ENCODE measurements at regions not wholly inside any gene's neighbourhood (a gene's known extent, or its start where the extent isn't known, plus 50 kb on each side); places are given as distances from the start of the nearest gene placed in this dataset.

DNA sequence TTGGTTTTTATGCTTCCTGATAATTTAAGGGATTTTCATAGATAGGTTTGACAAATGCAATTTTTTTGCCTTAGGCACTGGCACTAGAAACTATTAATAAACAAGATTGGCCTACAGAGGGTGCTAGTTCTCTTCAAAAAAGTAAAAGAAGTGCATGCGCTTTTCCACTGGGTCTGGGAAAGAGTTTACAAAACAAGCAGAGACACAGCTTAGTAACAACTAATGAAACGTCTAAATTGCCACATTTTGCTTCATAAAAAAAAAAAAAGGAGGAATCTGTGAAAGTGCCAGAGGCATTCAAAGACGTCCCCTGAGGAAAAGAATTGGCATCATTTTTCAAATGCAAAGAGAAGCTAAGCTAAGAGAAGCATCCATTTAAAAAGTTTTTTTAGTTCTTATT is 58.3 kb upstream of the EEA1 start:
- Mint-ChIP-seq H3K4me1 (peaks cover 23% of the 10 kb centered on the region), H3K9me3 (peaks cover 21% of the 10 kb centered on the region), H3K36me3 (ENCODE audit: low read depth) (peaks cover 5% of the 10 kb centered on the region), H3K4me3 (no peak overlapping the region), H3K27me3 (ENCODE audit: low read depth, poor library complexity) (no peaks in the 10 kb centered on the region), H3K27ac (peak overlapping the region; percentile 70)
- peak; percentile 18 for DNase-seq
- TF ChIP-seq, protein P1, sequence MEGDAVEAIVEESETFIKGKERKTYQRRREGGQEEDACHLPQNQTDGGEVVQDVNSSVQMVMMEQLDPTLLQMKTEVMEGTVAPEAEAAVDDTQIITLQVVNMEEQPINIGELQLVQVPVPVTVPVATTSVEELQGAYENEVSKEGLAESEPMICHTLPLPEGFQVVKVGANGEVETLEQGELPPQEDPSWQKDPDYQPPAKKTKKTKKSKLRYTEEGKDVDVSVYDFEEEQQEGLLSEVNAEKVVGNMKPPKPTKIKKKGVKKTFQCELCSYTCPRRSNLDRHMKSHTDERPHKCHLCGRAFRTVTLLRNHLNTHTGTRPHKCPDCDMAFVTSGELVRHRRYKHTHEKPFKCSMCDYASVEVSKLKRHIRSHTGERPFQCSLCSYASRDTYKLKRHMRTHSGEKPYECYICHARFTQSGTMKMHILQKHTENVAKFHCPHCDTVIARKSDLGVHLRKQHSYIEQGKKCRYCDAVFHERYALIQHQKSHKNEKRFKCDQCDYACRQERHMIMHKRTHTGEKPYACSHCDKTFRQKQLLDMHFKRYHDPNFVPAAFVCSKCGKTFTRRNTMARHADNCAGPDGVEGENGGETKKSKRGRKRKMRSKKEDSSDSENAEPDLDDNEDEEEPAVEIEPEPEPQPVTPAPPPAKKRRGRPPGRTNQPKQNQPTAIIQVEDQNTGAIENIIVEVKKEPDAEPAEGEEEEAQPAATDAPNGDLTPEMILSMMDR (IDR thresholded peaks at IDR 0.05): peak; percentile 61

DNA sequence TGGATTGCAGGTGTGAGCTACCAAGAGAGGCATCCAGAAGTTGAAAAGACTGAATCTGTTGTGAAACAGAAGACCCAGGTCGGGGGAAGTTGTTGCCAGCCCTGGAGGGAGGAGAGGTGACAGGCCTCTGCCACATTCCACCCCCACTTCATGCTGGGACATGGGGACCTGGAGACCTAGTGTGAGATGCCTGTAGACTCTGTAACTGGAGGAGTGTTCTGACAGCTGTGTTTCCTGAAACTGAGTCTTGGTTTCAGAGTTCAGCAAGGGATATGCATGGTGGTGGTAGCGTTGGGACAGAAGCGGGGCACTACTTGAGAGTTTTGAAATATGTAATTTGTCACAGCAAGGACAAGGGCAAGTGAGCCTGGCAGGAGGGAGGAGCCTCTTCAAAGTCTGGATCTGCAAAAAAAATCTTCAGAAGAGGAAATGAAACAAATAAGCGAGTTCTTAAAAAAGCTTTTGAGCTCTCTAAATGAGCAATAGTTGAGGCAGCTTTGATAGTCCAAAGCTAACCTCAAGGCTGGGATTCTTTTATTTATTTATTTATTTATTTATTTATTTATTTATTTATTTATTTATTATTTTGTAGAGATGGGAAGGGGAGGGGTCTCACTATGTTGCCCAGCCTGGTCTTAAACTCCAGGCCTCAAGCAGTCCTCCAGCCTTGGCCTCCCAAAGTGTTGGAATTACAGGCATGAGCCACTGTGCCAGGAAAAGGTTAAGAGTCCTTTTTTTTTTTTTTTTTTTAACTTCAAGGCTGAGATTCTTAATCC is 58.9 kb upstream of the EEA1 start:
- Mint-ChIP-seq H3K4me1 (peaks cover 23% of the 10 kb centered on the region), H3K27ac (peak overlapping the region; percentile 70), H3K9me3 (peaks cover 15% of the 10 kb centered on the region), H3K4me3 (peak overlapping the region; percentile 9), H3K36me3 (ENCODE audit: low read depth) (peaks cover under 1% of the 10 kb centered on the region), H3K27me3 (ENCODE audit: low read depth, poor library complexity) (no peaks in the 10 kb centered on the region)
- no peak for DNase-seq
- TF ChIP-seq, protein P1 (IDR thresholded peaks at IDR 0.05): no peak

DNA sequence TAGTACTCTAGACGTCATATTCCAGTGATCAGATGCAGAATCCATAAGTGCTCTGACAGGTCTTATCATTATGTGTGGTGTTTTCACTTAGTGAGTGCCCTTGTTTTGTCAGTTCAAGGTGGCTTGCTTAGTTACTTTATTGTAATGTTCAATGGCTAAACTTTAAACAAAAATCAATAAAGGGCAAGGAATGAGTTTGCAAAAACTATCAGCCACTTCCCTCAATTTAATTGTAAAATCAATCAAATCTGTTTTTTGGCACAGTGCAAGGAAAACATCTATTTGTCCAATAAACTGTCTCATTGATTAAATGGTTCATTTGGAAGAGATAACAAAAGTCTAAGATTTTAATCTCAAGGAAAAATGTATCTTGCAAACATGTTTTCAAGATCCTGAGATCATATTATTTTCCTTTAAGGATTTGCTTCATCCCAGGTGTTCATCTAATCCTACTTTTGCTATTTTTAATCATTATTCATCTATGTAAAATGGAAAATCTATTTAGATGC is 59.6 kb upstream of the EEA1 start:
- no peak for DNase-seq
- Mint-ChIP-seq H3K36me3 (ENCODE audit: low read depth) (peaks cover 5% of the 10 kb centered on the region), H3K27ac (no peak overlapping the region), H3K9me3 (peaks cover 17% of the 10 kb centered on the region), H3K4me1 (peaks cover 23% of the 10 kb centered on the region), H3K27me3 (ENCODE audit: low read depth, poor library complexity) (no peaks in the 10 kb centered on the region), H3K4me3 (no peak overlapping the region)
- TF ChIP-seq, protein P1 (IDR thresholded peaks at IDR 0.05): no peak

DNA sequence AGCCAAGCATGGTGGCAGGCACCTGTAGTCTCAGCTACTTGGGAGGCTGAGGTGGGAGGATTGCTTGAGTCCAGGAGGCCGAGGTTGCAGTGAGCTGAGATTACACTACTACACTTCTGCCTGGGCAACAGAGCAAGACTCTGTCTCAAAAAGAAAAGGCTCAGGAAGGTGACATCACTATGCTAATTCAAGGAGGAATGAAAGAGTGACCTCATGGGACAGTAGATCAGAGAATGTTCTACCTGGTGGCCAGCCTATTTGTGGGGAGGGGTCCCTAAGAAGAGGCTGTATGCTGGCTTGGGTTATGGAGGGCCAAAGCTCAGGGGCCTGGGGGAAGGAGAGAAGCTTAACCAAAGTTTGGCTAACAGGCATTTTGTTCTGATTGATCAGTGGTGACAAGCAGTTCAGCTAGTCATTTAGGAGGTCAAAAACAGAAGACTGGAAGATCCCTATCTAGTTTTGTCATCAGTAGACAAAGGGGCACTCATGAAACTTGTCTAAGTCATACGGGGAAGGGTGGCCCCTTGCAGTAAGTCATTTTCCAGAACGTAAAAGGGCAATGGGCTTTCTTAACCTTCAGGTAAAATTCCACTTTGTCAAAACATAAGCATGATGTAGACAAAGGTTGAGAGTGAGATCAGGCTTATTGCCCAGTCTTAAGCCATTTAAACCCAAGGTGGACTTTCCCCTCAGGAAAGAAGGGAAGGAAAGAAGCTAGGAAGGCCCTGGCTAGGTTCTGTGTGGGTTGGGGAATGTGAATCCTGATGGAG is 60.8 kb upstream of the EEA1 start:
- Mint-ChIP-seq H3K4me3 (no peak overlapping the region), H3K27me3 (ENCODE audit: low read depth, poor library complexity) (no peaks in the 10 kb centered on the region), H3K4me1 (peaks cover 23% of the 10 kb centered on the region), H3K27ac (no peak overlapping the region), H3K9me3 (peaks cover 19% of the 10 kb centered on the region), H3K36me3 (ENCODE audit: low read depth) (peaks cover 5% of the 10 kb centered on the region)
- TF ChIP-seq, protein P1 (IDR thresholded peaks at IDR 0.05): no peak
- no peak for DNase-seq

DNA sequence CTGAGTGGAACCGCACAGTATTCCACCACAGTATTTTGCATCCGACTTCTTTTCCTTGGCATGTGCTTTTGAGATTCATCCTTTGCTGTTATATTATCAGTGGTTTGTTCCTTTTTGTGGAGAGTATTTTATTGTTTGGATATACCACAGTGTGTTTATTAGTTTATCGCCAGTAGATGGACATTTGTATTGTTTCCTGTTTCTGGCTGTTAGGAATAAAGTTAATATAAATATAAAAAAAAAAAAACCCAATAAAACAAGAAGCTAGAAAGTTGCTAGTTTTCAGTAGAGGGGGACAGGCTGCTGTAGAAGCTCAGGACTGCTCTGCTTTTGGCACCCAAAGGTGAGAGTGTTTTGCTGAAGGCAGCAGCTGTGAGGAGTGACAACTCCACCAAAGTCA is 62.0 kb upstream of the EEA1 start:
- H3K4me1 Mint-ChIP-seq: peaks cover 28% of the 10 kb centered on the region
- TF ChIP-seq, protein P1 (IDR thresholded peaks at IDR 0.05): no peak
- peaks cover 5% of the 10 kb centered on the region for H3K36me3 Mint-ChIP-seq (ENCODE audit: low read depth)
- no peak overlapping the region for H3K27ac Mint-ChIP-seq
- no peaks in the 10 kb centered on the region for H3K27me3 Mint-ChIP-seq (ENCODE audit: low read depth, poor library complexity)
- H3K9me3 Mint-ChIP-seq: peaks cover 20% of the 10 kb centered on the region
- no peak overlapping the region for H3K4me3 Mint-ChIP-seq
- DNase-seq: no peak
